DMS153 treated with DMSO at 0.1 percent for 48 hours (cell line): ENCODE measurements at regions not wholly inside any gene's neighbourhood (a gene's known extent, or its start where the extent isn't known, plus 50 kb on each side); places are given as distances from the start of the nearest gene placed in this dataset.
A peak's percentile ranks its signal among the peaks of the same experiment; 100 is the strongest.

Source experiments
- DNase-seq: peaks from one replicate; lab custom pipeline; 2025; ENCODE audit not compliant: unreplicated experiment; lab: John Stamatoyannopoulos, UW

DNA sequence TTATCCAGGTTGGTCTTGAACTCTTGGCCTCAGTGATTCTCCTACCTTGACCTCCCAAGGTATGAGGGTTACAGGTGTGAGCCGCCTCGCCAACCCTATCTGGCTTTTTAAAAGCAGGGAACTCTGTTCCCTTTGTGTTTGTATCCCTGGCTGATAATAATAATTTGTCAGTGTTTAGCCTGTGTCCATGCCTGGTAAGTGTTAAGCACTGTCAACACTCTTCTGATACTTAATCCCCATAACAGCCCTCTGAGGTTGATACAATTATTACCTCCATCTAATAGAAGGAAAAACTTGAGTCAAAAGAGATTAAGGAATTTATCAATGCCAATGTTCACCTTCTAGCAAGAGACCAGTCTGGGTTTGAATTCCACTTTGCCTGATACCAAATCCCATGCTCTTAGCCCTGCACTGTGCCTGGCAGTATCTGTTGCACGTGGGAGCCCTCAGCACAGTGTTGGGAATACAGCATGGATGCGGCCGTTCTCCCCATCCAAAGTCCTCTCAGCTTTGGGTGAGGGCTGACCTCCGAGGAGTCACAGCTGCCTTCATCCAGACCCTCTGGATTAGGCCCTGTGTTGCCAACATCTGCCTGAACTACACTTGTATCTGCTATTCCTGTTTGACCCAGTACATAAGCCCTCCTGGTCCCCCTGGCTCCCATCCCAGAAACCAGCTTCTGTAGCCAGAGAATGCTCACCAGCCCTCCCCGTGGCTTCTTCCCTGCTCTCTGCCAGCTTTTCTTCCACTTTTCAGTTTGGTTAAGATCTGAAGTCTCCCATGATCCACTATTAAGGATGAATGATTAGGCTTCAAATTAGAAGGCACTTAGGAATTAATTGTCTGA lies 335.6 kb upstream of the ASIC2 start:
- DNase-seq: no peak

DNA sequence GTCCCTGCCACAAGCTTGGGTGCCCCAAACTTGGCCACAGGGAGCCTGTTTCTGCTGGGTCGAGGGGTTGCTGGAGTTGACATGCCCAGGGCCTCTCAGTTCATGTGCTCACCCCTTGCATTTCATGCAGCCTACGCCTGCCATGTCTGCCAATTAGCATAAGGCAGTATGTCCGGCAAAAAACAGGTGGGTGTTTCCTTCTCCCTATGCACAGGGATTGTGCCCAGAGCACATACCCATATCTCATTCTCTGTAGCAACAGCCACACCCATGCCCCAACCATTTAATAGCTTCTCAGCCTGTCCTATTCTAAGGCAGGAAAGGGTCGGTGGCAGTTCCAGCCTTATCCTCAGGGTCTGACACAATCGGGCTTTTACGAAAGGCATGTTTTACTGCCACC lies 340.4 kb upstream of the ASIC2 start:
- DNase-seq: no peak

DNA sequence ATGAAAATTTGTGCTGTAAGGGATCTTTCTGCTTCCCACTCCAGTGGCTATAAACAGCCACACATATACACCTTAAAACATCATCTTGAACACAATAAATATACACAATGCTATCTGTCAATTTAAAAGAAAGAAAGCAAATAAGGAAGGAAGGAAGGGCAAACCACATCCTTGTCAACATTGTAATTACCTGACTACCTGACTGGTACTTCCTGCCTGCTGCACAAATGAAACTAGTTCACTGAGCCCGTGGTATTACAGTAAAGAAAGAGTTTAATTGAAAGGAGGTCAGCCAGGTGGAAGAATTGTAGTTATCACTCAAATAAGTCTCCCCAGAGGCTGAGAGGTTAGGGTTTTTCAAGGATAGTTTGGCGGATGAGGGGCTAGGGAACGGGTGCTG lies 344.4 kb upstream of the ASIC2 start:
- no peak for DNase-seq

DNA sequence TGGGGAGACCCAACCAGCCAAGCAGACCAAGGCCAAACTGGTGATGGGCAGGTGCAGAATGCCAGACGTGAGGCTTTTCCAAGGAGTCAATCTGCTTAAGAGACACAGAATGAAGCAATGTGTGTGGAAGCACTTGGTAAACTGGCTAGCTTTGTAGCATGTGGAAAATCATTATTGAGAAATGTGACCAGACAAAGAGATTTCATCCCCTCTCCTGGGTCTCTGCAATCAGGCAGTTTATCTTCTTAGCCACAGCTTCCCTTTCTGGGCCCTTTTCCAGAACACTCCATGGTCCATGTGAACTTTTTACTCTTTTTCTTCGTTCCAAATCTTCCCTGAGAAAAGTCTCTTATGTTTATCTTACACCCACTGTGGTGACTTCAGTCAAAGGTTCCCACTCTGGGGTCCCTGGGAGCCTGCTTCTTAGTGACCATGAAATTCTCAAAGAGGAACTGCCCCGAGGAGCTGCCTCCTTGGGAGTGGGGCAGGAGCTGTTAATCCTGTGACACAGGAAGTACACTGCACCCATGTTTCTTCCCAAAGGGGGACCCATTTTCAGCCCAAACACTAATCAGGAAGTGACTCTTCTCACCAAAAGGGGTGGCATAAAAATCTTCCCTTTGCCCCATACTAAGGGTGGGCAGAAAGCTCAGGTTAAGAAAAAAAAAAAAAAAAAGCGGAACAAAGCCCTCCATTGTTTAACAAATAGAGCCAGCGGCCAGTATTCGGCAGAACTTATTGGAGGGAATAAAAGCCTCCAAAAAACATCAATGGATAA lies 346.2 kb upstream of the ASIC2 start:
- DNase-seq: no peak

DNA sequence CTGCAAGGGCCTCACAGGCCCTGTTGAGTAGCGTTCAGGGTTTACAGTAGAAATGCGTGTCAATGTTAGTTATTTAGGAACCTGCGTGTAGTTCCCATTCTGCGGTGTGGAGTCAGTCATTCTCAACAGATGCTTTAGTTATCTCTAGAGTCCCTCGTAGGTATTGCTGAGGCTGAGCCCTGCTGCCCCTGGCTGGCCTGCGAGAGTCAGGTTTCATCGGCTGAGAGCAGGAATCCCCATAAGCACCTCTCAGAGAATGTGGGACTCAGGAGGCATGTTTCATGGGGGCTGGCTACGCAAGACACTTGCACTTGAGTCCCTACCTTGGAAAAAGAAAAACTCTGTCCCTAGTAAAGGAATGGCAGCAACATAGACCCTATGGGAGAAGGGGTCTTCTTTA lies 347.5 kb upstream of the ASIC2 start:
- DNase-seq: no peak

DNA sequence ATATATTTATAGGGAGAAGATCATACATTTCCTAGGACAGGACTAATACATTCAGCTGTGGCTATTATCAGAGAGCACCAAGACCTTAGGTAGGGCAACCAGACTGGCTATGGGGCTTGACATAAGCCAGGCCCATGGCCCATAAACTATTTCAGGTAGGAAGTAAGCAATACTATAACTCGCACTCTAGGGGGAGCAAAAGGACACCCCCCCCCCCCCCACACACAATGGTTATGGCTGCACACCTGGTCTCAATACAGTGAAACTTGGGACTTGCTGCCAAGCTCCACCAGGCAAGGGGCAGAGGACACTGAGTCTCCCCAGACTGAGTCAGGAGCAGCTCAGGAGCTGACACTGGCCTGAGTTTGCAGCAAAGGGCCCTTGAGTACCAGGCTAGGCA lies 348.9 kb upstream of the ASIC2 start:
- DNase-seq: no peak

DNA sequence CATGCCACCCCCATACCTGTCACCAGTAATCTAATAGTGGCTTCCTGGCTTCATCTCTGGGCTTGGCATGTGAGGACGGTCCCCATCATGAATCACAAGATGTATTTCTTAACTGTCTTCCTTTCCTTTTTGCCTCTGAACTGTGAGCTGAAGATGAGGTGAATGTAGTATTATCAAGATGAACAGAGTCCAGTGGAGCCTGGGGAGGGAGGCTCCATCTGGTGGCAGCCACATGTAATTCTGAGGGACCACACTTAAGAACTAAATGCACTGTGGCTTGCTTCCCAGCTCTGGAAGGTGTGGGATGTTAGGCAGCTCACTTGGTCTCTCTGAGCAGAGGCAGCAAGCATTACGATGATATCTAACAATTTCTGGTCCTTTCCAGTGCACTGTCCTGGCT lies 354.9 kb upstream of the ASIC2 start:
- DNase-seq: peak; percentile 6

DNA sequence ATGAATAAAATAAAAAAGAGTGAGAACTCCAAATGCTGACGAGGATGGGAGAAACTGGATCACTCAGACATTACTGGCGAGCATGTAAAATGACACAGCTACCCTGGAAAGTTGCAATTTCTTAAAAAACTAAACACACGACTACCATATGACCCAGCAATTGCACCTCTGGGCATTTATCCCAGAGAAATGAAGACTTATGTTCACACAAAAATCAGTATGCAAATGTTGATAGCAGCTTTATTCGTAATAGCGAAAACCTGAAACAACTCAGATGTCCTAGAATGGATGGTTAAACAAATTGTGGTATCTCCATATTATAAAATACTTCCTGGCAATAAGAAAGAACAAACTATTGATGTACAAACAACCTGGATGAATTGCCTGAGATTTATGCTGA lies 357.2 kb upstream of the ASIC2 start:
- DNase-seq: no peak

DNA sequence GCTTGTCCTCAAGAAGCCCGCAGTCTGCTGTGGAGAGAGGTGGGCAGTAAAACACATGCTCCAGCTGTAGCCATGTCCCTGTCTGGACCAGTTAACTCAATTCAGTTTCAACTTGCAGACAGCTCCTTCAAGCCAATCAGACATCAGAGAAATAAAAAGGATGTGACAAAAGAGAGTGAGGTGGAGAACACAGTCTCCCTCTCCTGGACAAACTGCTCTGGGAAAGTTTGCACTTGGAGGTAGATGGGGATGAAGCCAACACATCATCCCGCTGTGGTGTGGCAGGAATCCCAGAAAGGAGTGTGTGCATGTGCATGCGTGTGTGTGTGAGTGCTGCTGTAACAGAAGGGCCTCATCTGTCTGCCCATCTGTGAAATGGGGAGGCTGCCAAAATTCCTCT lies 358.6 kb upstream of the ASIC2 start:
- DNase-seq: no peak

DNA sequence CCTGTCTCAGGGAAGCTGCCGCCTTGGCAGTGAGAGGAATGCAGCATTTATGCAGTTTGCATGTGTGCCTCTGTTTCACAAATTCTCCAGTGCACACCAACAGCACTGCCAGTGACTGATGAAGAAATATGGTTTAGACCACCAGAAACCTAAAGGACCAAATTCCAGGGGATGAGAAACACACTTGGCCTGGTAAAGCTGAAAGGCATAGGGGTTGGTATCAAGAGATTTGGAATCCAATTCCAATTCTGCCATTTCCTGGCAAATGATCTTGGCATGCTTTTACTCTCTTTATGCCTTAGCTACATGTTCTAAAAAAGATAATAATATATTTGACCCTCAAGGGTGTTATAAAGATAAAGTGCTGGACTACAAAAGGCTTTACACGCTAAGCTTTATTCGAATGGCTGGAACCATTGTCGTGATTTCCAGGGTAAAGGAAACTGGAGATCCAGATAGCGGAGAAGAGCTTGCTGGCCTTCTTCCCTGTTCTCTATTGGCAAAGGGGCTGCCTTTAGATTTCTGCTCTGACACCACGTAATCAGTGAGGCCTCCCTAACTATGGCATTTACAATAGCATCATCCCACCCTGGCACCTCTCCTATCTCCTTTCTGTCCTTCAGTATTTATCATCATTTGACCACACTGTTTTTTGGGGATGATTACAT lies 359.8 kb upstream of the ASIC2 start:
- DNase-seq: no peak

DNA sequence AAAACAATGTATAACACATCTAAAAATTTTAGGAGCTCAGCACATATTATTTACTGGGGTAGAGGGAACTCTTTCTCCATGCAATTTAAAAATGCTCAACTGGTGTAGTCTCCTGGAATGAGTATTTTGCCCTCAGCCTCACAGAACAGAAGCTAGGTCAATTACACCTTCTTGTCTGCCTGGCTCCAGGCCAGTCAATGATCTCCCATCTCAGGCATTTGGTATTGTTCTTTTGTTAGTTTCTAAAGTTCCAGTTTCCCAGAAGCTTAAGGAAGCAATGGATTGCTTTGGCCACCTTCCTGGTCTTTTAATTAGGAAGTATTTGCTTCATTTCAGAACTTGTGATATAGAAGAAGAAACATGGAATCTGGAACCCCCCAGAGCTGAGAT lies 360.3 kb upstream of the ASIC2 start:
- no peak for DNase-seq

DNA sequence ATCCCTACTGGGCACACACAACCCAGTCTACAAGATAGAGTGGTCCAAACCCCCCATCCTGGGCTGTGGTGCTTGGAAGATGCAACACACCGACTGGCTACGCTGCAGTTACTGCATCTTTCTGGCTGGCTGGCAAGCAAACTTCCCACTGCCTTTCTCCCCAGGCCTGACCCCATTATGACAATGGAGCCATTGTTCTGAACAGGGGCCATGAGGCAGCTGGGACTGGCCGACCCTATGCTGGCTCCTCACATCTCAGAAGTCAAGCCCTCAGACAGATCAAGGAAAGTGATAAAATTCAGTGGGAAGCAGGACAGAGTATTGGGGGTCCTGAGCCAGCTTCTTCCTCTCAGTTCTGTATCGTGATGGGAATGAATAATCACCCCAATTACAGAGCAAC lies 364.1 kb upstream of the ASIC2 start:
- DNase-seq: no peak

DNA sequence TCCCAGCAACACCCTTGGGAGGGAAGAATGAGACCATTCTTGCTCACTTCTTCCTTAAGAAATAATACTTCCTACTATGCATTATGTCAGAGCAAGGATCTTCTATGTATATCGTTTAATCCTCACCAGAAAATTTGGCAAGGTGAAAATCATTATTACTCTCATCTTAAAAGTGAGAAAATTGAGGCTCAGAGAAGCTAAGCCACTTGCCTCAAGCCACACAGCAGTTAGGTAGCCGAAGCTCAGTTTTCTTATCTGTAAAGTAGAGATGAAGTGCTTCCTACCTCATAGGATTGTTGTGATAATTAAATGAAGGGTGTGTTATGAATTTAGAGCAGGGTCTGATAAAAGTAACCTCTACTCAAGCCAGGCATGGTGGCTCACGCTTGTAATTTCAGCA lies 368.9 kb upstream of the ASIC2 start:
- DNase-seq: no peak

DNA sequence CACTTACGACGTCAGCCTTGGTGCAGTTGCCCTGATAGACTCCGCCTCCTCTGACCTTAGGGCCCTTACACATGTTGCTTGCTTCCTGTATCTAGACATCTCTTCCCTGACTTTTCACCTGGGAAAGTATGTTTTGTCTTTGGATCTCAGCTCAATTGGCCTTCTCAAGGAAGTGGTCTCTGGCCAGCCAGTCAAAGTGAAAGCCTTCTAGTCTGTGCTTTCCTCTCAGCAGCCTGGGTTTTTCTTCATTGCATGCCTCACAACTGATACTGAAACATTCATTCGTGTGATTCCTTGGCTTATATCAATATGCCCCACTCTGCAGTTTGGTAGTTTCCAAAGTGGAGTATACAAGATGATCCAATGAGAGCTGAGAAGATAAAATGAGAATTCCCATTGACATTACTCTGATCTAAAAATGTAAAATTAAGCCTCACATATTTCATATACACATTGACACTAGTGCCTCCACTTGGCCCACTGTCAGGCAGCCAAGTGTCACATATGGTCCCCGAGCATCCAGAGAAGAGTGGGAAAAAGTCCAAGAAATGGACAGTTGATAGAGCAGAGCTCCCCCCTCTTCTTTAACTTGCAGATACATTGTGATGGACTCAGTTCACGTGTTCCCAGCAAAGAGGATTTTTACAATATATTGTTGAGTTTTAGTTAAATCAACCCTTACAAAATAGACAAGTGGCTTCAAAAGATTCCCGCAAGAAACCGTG lies 371.2 kb upstream of the ASIC2 start:
- DNase-seq: no peak

DNA sequence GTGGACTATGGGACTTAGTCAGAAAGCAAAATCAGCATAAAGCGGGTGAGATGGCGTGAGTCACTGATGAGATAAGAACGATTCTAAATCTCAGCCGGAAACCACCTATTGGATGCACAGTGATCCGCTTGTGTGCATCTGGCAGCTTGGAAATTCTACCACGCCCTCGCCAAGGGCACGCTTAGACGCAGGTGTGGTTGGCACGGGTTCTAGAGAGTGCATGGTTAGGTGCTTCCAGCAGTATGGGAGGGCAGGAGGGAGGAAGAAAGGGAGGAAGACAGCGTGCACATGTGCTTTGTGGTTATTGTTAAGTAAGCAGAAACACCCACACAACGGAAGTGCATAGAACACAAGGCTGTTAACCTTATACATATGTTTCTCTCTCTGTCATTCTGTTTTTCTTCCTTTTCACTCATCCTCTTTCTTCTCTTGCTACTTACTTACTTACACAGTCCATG lies 374.0 kb upstream of the ASIC2 start:
- DNase-seq: no peak

DNA sequence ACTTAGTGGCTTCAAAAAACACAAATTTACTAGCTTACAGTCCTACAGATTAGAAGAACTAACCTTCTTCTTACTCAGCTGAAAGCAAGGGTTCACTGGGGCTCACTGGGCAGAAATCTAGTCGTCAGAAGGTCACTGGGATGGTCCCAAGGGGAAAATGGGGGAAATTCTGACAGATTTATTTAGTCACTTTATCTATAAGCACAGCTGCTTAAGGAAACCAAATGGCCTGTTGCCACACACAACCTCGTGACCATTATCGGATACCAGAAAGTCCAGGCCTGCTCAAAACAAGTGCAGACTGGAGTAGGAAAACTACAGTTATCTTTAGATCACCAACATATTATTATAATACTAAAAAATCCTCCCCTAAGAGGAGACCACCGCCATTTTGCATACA lies 374.6 kb upstream of the ASIC2 start:
- no peak for DNase-seq

DNA sequence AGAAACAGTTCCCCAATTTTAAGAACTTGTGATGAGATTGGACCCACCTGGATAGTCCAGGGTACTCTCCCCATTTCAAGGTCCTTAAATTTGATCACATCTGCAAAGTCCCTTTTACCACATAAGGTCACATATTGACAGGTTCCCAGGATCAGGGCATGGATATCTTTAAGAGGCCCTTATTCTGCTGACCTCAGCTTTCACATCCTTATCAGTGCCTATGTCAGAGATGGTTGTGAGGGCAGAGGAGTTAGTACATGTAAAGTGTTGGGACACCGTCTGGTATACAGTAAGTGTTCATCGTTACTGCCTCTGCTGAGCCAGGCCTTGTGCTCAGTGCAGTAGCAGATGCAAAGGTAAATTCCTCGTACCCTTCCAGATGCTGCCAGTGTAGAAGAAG lies 375.4 kb upstream of the ASIC2 start:
- no peak for DNase-seq

DNA sequence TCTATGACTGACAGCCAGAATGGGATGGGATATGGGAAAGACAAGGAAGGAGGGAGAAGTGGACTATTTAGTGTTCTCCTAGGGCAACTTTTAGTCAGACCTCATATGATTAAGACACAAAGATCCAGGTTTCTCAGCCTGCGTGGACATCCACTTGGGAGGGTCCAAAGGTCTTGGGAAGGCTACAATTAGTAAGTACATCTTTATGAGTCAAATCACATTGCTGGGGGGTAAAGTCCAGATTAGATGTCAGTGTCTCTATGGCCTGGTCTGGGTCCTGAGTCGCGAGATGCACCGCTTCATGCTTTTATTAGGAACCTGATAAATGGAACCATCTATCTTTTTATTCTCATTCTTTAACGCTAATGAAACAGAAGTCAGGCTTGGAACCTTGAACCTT lies 378.4 kb upstream of the ASIC2 start:
- no peak for DNase-seq

DNA sequence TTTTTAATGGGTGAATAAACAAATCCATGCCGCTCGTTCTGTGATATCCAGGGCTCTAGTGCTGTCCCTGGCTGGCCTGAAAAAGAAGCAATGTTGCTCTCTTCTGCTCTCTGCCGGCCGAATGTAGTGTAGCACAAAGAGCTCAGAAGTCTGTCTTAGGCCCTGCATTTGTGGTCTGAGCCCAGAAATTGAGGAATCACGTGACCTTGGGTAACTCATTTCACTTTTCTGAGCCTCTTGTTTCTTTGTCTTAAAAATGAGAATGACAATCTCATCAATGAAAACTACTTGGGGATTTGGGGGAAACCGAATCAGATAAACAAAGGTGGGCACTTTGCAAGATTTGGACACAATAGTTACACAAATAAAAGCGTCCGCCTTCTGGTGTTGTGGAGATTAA lies 381.6 kb upstream of the ASIC2 start:
- peak; percentile 24 for DNase-seq

DNA sequence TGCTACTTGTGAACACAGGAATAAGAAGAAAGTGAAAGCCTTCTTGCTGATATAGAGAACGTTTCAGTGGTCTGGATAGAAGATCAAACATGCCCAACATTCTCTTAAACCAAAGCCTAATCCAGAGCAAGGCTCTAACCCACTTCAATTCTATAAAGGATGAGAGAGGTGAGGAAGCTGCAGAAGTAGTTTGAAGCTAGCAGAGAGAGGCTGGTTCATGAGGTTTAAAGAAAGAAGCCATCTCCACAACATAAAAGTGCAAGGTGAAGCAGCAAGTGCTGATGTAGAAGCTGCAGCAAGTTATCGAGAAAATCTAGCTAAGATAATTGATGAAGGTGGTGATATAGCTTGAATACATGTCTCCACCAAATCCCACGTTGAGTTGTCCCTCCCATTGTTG lies 383.3 kb upstream of the ASIC2 start:
- no peak for DNase-seq

DNA sequence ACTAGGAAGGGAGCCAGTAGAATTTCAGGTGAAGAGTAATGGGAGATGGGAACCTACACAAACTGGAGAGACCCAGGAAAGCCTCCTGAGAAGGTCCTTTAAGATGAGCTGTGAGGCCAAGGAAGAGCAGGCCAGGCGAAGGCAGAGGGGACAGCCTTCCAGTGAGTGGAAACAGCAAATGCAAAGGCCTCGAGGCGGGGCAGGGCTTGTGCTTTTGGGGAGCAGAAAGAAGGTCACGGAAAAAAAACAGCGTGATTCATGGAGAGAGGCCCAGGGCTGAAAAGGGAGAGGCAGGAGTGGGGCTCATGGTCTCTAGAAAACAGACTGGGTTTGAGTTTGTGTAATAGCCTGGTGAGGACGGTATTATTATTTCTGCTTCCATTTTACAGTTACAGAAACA lies 386.5 kb upstream of the ASIC2 start:
- DNase-seq: no peak
